K562 (cell line): ENCODE measurements at regions not wholly inside any gene's neighbourhood (a gene's known extent, or its start where the extent isn't known, plus 50 kb on each side); places are given as distances from the start of the nearest gene placed in this dataset.

Experiments
- ATAC-seq: fragments of 200-7000 bp; cut with Tn5 transposase; 3 replicates; pipeline ENCODE4 v1.9.1; 2020; ENCODE audit warnings: moderate library complexity
- BruUV-seq: library from RNA; stranded (reverse); fragments of 400-500 nt; replicated peaks from 2 replicates; lab custom pipeline; 2021; lab: Mats Ljungman, UMichigan
- CTCF ChIA-PET: fragments of 300-600 bp; formaldehyde crosslinking; extraction: SDS; loops from one replicate; lab custom pipeline; 2021; ENCODE audit warnings: low intra/inter-chr PET ratio; lab: Yijun Ruan, JAX
- POLR2A ChIA-PET: fragments of 300-600, 350-650 bp; sonication (Branson Sonifier 250); formaldehyde crosslinking; extraction: SDS; loops from one replicate; lab custom pipeline; 2021; ENCODE audit warnings: antibody characterized with exemption, inconsistent platforms; lab: Yijun Ruan, JAX
- DNase-seq, 4 experiments: peaks; one replicate each; pipeline versions ENCODE4 v3.0.0 to v3.0.0-alpha.2; 2011 to 2018; ENCODE audit warnings: low spot score in 3 of 4, mixed read lengths in 3 of 4; ENCODE audit errors: extremely low read depth in 1 of 4
- FAIRE-seq: peaks from 2 replicates; lab custom pipeline; 2011; peaks lifted over from hg19 to GRCh38; lab: Jason Lieb, UNC
- H2AFZ ChIP-seq: 2 replicates; pipeline ENCODE4 v1.6.0; 2011; ENCODE audit warnings: low read depth, low read length, control low read depth, inconsistent platforms
- H3K27ac ChIP-seq: fragments of 200-600 bp; 3 replicates; pipeline ENCODE4 v1.8.0; 2011; ENCODE audit warnings: low read depth, mild to moderate bottlenecking, control low read depth, inconsistent platforms, low read length, moderate library complexity, mixed read lengths; ENCODE audit errors: extremely low read depth
- H3K27me3 ChIP-seq, 2 experiments: fragments of 300-600 bp in 1 of 2; 2 replicates in 1 of 2; 3 replicates in 1 of 2; pipeline versions ENCODE4 v1.6.0 to v1.8.0; 2011; ENCODE audit warnings: inconsistent platforms in 2 of 2, low read length in 2 of 2, mild to moderate bottlenecking in 1 of 2, mixed read lengths in 1 of 2, moderate library complexity in 1 of 2; ENCODE audit not compliant: control insufficient read depth in 2 of 2, insufficient read depth in 2 of 2
- H3K36me3 ChIP-seq: fragments of 300-600 bp; 3 replicates; pipeline ENCODE4 v1.8.0; 2011; ENCODE audit warnings: mild to moderate bottlenecking, low read length, inconsistent platforms; ENCODE audit not compliant: control insufficient read depth, insufficient read depth
- H3K4me1 ChIP-seq, 2 experiments: fragments of 200-600 bp in 1 of 2; replicated peaks in 1 of 2; 2 replicates in 1 of 2; 3 replicates in 1 of 2; pipeline versions ENCODE4 v1.5.1 to v1.8.0; 2011; ENCODE audit warnings: inconsistent platforms in 2 of 2, low read length in 2 of 2, mild to moderate bottlenecking in 1 of 2, mixed read lengths in 1 of 2, moderate library complexity in 1 of 2; ENCODE audit not compliant: control insufficient read depth in 2 of 2, insufficient read depth in 2 of 2
- H3K4me2 ChIP-seq: 2 replicates; pipeline ENCODE4 v1.6.1; 2011; ENCODE audit warnings: low read length, control low read depth, inconsistent platforms, mixed read lengths; ENCODE audit not compliant: insufficient read depth
- H3K4me3 ChIP-seq: fragments of 200-600 bp; sonication (generic), shearing (Covaris generic); 2 replicates; pipeline ENCODE4 v1.5.1; 2016; ENCODE audit warnings: control low read depth, inconsistent platforms
- H3K79me2 ChIP-seq: fragments of 200-600 bp; 3 replicates; pipeline ENCODE4 v1.8.0; 2011; ENCODE audit warnings: low read length, inconsistent platforms; ENCODE audit not compliant: control insufficient read depth, insufficient read depth
- H3K9ac ChIP-seq, 2 experiments: 2 replicates each; pipeline versions ENCODE4 v1.6.0 to v1.6.1; 2011; ENCODE audit warnings: low read depth in 2 of 2, low read length in 2 of 2, control low read depth in 1 of 2, inconsistent platforms in 1 of 2, mild to moderate bottlenecking in 1 of 2, mixed read lengths in 1 of 2; ENCODE audit not compliant: insufficient read depth in 1 of 2
- H3K9me1 ChIP-seq: one replicate; pipeline ENCODE4 v1.6.0; 2011; ENCODE audit warnings: inconsistent platforms, mild to moderate bottlenecking, low read length, moderate library complexity; ENCODE audit not compliant: control insufficient read depth, insufficient read depth
- H3K9me3 ChIP-seq: replicated peaks from 2 replicates; pipeline ENCODE4 v1.5.1; 2011; ENCODE audit warnings: low read depth, low read length, inconsistent platforms; ENCODE audit not compliant: control insufficient read depth, insufficient read depth
- H4K20me1 ChIP-seq: replicated peaks from 2 replicates; pipeline ENCODE4 v1.6.1; 2011; ENCODE audit warnings: low read length, inconsistent platforms, mixed read lengths; ENCODE audit not compliant: control insufficient read depth, insufficient read depth
- ARID2 ChIP-seq: fragments of 450-650 bp; IDR thresholded peaks from 2 replicates; pipeline ENCODE4 v1.6.1; 2017; ENCODE audit warnings: antibody characterized with exemption, mild to moderate bottlenecking
- ARNT ChIP-seq, 2 experiments: fragments of 450-650 bp; IDR thresholded peaks; 2 replicates each; pipeline ENCODE4 v1.6.1; 2016; ENCODE audit warnings: mild to moderate bottlenecking in 1 of 2
- CBFA2T3 ChIP-seq: fragments of 450-650 bp; IDR thresholded peaks from 2 replicates; pipeline ENCODE4 v1.6.1; 2017
- CC2D1A ChIP-seq: fragments of 450-650 bp; IDR thresholded peaks from 2 replicates; pipeline ENCODE4 v1.6.1; 2017; ENCODE audit warnings: mild to moderate bottlenecking
- RAD21 ChIP-seq, 2 experiments: fragments of 250-450 bp in 1 of 2; fragments of 450-650 bp in 1 of 2; sonication (Bioruptor Pico) in 1 of 2; formaldehyde crosslinking in 1 of 2; IDR thresholded peaks in 1 of 2; conservative IDR thresholded peaks in 1 of 2; 2 replicates each; pipeline versions ENCODE4 v1.4.0 to v1.8.0; 2020 to 2022; ENCODE audit warnings: mild to moderate bottlenecking in 2 of 2, moderate library complexity in 1 of 2
- RBBP5 ChIP-seq: fragments of 200-600 bp; sonication (generic); IDR thresholded peaks from 2 replicates; pipeline ENCODE4 v1.6.1; 2012; ENCODE audit warnings: borderline replicate concordance, mild to moderate bottlenecking, low read length, control low read depth, inconsistent platforms; ENCODE audit not compliant: insufficient read depth, poor library complexity, severe bottlenecking
- SIX5 ChIP-seq, 2 experiments: IDR thresholded peaks; 2 replicates each; pipeline ENCODE4 v1.6.1; 2011; ENCODE audit warnings: low read length in 2 of 2, borderline replicate concordance in 1 of 2, low read depth in 1 of 2, mild to moderate bottlenecking in 1 of 2, moderate library complexity in 1 of 2; ENCODE audit not compliant: insufficient read depth in 1 of 2
- ZC3H11A ChIP-seq: IDR thresholded peaks from 2 replicates; pipeline ENCODE4 v1.6.1; 2012; ENCODE audit warnings: low read depth, low read length, improper control_type of control experiment
- WGBS: fragments of 100-300 bp; shearing (Covaris generic); methylation state at CpG from one replicate; pipeline ENCODE4 v1.1.6; 2016; ENCODE audit warnings: low coverage, mixed read lengths; ENCODE audit not compliant: insufficient coverage; ENCODE audit errors: missing lambda C conversion rate; 5-methylcytosine and 5-hydroxymethylcytosine counted together
- in situ Hi-C: fragments of 300-500 bp; cut with MboI; formaldehyde crosslinking; loops from 4 replicates; pipeline ENCODE4 v1.15.0; 2018; ENCODE audit warnings: inconsistent platforms, mixed read lengths
- intact Hi-C: fragments of 100-400 bp; cut with micrococcal nuclease; formaldehyde crosslinking; loops from 2 replicates; pipeline ENCODE4 v1.14.2; 2022
- TF ChIP-seq, protein P1 (sequence below), 2 experiments: IDR thresholded peaks; 2 replicates each; pipeline ENCODE4 v1.6.1; 2012; ENCODE audit warnings: improper control_type of control experiment in 2 of 2, low read depth in 2 of 2, low read length in 2 of 2, borderline replicate concordance in 1 of 2
- TF ChIP-seq, protein P2 (sequence below): fragments of 450-650 bp; IDR thresholded peaks from 2 replicates; pipeline ENCODE4 v1.6.1; 2014; ENCODE audit warnings: low read depth, mild to moderate bottlenecking, moderate library complexity, borderline replicate concordance
- TF ChIP-seq, protein P3 (sequence below): sonication (generic); formaldehyde crosslinking; IDR thresholded peaks from 2 replicates; pipeline ENCODE4 v1.8.0; 2023; ENCODE audit warnings: mild to moderate bottlenecking, missing genetic modification reagents

DNA sequence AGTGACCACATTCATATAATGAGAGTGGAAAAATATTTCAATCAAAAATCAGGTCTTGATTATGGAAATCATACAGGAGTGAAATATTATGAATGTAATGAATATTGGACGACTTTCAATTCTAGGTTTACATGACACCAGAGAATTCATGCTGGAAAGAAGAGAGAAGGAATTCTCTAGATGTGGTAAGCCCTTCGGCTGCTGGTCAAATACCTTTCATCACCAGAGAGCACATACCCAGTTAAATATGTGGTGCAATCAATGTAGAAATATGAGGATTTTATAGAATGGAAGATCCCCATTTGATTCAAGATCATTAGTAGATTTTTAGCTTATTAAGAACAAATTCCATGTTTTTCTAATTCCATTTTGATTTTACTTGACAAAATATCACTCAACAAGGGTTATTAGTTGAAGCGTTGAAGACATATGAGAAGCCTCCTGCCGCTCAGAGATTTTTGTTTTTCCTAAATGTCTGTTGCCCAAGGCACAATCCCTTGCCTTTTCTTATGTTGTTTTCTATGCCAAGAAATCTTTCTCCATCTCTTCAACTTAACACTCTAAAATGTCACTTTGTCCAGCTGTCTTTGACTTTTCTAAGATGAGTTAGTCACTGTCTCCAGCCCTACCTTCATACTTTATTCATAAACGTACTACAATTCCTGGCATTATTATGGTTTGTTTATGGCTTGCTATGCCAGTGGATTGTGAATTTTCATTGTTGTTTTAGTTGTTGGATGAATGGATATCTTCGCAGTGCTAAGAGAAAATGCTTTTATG is 72.8 kb upstream of the ZDHHC17 start (continued):
- TF ChIP-seq ARNT (IDR thresholded peaks at IDR 0.05): no peak
- no peak for TF ChIP-seq RBBP5
- no peak for TF ChIP-seq CBFA2T3
- TF ChIP-seq CC2D1A: no peak
- TF ChIP-seq, all 486 proteins: peak for 0

DNA sequence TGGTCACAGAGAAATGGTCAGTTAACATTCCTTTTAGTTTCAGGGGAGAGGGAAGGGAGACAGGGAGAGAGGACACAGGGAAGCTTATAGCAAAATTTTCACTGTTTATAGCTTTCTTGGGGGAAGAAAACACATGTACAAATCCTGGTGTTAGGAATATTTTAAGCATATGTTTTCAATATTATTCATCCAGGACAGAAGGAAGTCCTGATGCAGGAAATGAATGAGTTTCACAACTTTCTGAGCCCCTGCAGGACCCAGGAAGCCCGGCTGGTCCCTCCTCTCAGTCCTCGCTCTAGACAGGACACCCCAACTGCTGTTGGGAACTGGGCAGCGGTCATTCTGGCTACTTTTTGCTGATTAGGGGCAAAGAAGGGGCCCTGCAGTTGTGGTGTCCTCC is 71.1 kb upstream of the ZDHHC17 start:
- CTCF ChIA-PET: no interaction called here
- Histone ChIP-seq H2AFZ (peak overlapping the region; percentile 17), H3K9me3 (no peaks in the 10 kb centered on the region), H3K27ac (no peak overlapping the region), H3K4me1 (no peaks in the 10 kb centered on the region)
- no peak for FAIRE-seq
- TF ChIP-seq, protein P1, sequence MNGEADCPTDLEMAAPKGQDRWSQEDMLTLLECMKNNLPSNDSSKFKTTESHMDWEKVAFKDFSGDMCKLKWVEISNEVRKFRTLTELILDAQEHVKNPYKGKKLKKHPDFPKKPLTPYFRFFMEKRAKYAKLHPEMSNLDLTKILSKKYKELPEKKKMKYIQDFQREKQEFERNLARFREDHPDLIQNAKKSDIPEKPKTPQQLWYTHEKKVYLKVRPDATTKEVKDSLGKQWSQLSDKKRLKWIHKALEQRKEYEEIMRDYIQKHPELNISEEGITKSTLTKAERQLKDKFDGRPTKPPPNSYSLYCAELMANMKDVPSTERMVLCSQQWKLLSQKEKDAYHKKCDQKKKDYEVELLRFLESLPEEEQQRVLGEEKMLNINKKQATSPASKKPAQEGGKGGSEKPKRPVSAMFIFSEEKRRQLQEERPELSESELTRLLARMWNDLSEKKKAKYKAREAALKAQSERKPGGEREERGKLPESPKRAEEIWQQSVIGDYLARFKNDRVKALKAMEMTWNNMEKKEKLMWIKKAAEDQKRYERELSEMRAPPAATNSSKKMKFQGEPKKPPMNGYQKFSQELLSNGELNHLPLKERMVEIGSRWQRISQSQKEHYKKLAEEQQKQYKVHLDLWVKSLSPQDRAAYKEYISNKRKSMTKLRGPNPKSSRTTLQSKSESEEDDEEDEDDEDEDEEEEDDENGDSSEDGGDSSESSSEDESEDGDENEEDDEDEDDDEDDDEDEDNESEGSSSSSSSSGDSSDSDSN (IDR thresholded peaks at IDR 0.05; ENCODE audit: borderline replicate concordance in 1 of 2, low read depth in 2 of 2, low read length in 2 of 2): no peak
- TF ChIP-seq RAD21 (CRISPR knock-in tag; conservative IDR thresholded peaks at IDR 0.05 in 1 of 2, IDR thresholded peaks at IDR 0.05 in 1 of 2): no peak
- no peak for TF ChIP-seq ZC3H11A
- TF ChIP-seq ARID2: no peak
- TF ChIP-seq, protein P2, sequence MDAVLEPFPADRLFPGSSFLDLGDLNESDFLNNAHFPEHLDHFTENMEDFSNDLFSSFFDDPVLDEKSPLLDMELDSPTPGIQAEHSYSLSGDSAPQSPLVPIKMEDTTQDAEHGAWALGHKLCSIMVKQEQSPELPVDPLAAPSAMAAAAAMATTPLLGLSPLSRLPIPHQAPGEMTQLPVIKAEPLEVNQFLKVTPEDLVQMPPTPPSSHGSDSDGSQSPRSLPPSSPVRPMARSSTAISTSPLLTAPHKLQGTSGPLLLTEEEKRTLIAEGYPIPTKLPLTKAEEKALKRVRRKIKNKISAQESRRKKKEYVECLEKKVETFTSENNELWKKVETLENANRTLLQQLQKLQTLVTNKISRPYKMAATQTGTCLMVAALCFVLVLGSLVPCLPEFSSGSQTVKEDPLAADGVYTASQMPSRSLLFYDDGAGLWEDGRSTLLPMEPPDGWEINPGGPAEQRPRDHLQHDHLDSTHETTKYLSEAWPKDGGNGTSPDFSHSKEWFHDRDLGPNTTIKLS: no peak
- TF ChIP-seq SIX5 (IDR thresholded peaks at IDR 0.05; ENCODE audit: borderline replicate concordance in 1 of 2, insufficient read depth in 1 of 2, low read depth in 1 of 2, low read length in 2 of 2): no peak
- TF ChIP-seq, protein P3, sequence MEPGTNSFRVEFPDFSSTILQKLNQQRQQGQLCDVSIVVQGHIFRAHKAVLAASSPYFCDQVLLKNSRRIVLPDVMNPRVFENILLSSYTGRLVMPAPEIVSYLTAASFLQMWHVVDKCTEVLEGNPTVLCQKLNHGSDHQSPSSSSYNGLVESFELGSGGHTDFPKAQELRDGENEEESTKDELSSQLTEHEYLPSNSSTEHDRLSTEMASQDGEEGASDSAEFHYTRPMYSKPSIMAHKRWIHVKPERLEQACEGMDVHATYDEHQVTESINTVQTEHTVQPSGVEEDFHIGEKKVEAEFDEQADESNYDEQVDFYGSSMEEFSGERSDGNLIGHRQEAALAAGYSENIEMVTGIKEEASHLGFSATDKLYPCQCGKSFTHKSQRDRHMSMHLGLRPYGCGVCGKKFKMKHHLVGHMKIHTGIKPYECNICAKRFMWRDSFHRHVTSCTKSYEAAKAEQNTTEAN (CRISPR knock-in tag): no peak
- TF ChIP-seq, all 486 proteins: peak for 0
- H3K36me3 ChIP-seq: no peaks in the 10 kb centered on the region
- WGBS: 41% methylated on average over 2 of the region's 3 CpGs
- H3K4me2 ChIP-seq: no peak overlapping the region
- H3K4me3 ChIP-seq: no peak overlapping the region
- BruUV-seq: no TSS peak
- no peak overlapping the region for H3K9ac ChIP-seq
- H3K27me3 ChIP-seq: no peaks in the 10 kb centered on the region; a peak in 1 of 5 replicates
- DNase-seq: no peak
- intact Hi-C loops: no loop called here
- no peaks in the 10 kb centered on the region for H3K79me2 ChIP-seq
- in situ Hi-C loops: no loop called here
- ATAC-seq: no peak
- no peaks in the 10 kb centered on the region for H3K9me1 ChIP-seq
- H4K20me1 ChIP-seq: no peaks in the 10 kb centered on the region
- POLR2A ChIA-PET: interaction anchor here (1.1 kb wide), 1 partner anchor 9 kb away, joined by 3 read pairs; no protein-coding TSS in a partner anchor
